ENCODE measurements at regions not wholly inside any gene's neighbourhood (a gene's known extent, or its start where the extent isn't known, plus 50 kb on each side); places are given as distances from the start of the nearest gene placed in this dataset.

DNA sequence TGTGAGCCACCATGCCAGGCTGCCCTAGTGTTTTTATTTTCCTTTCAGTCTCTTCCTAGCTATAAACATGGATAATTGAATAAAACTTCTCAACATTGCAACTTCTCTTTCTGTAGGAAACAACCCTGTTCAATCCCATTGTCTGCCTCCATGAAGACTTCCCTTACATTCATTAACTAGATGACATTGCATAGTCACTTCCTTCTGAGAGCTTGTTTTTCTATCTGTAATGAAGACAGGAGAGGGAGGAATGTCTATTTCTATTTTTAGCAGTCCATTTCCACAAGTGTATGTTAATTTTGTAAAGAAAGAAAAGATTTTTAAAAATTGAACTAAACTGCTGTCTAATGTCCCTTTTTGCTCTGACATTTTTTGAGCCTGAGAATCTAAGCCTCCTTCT, 55.6 kb upstream of the MELK start:
- TF ChIP-seq POLR2A (IDR thresholded peaks at IDR 0.05), result no peak
- TF ChIP-seq POLR2AphosphoS5 (IDR thresholded peaks at IDR 0.05), result no peak
- TF ChIP-seq, protein P1, sequence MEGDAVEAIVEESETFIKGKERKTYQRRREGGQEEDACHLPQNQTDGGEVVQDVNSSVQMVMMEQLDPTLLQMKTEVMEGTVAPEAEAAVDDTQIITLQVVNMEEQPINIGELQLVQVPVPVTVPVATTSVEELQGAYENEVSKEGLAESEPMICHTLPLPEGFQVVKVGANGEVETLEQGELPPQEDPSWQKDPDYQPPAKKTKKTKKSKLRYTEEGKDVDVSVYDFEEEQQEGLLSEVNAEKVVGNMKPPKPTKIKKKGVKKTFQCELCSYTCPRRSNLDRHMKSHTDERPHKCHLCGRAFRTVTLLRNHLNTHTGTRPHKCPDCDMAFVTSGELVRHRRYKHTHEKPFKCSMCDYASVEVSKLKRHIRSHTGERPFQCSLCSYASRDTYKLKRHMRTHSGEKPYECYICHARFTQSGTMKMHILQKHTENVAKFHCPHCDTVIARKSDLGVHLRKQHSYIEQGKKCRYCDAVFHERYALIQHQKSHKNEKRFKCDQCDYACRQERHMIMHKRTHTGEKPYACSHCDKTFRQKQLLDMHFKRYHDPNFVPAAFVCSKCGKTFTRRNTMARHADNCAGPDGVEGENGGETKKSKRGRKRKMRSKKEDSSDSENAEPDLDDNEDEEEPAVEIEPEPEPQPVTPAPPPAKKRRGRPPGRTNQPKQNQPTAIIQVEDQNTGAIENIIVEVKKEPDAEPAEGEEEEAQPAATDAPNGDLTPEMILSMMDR (IDR thresholded peaks at IDR 0.05), result no peak
- no peak for TF ChIP-seq EP300 (IDR thresholded peaks at IDR 0.05)
